Lung (tissue), 11 donors: ENCODE measurements at regions not wholly inside any gene's neighbourhood (a gene's known extent, or its start where the extent isn't known, plus 50 kb on each side); places are given as distances from the start of the nearest gene placed in this dataset.

Experiments used
- ATAC-seq: fragments of 200-7000 bp; cut with Tn5 transposase; one replicate; pipeline ENCODE4 v1.9.1; 2020; ENCODE audit warnings: moderate number of reproducible peaks; ENCODE audit not compliant: insufficient read depth, low FRiP score
- DNase-seq, 3 donors: peaks; one replicate each; pipeline ENCODE4 v3.0.0-alpha.2; 2013 to 2017
- H3K27ac ChIP-seq, 2 donors: one replicate each; pipeline ENCODE4 v1.5.1; 2013; ENCODE audit warnings: mild to moderate bottlenecking in 2 of 2, moderate library complexity in 2 of 2, control low read depth in 1 of 2, inconsistent platforms in 1 of 2, low read depth in 1 of 2, low read length in 1 of 2
- H3K27me3 ChIP-seq, 3 donors: one replicate each; pipeline ENCODE4 v1.5.1; 2013; ENCODE audit warnings: low read length in 2 of 3; ENCODE audit not compliant: control insufficient read depth in 3 of 3, insufficient read depth in 3 of 3
- H3K36me3 ChIP-seq, 4 donors: one replicate each; pipeline ENCODE4 v1.5.1; 2013; ENCODE audit warnings: low read length in 4 of 4, mild to moderate bottlenecking in 1 of 4, moderate library complexity in 1 of 4; ENCODE audit not compliant: control insufficient read depth in 4 of 4, insufficient read depth in 4 of 4
- H3K4me1 ChIP-seq, 5 donors: one replicate each; pipeline ENCODE4 v1.5.1; 2013; ENCODE audit warnings: low read length in 5 of 5, mild to moderate bottlenecking in 2 of 5, moderate library complexity in 1 of 5; ENCODE audit not compliant: control insufficient read depth in 5 of 5, insufficient read depth in 5 of 5
- H3K4me3 ChIP-seq: one replicate; pipeline ENCODE4 v1.5.1; 2013; ENCODE audit warnings: mild to moderate bottlenecking, control low read depth, moderate library complexity
- H3K9ac ChIP-seq, 2 donors: one replicate each; pipeline ENCODE4 v1.5.1; 2013; ENCODE audit warnings: low read length in 2 of 2, control low read depth in 1 of 2; ENCODE audit not compliant: insufficient read depth in 1 of 2
- H3K9me3 ChIP-seq, 4 donors: one replicate each; pipeline ENCODE4 v1.5.1; 2013; ENCODE audit warnings: low read length in 3 of 4, mild to moderate bottlenecking in 1 of 4, moderate library complexity in 1 of 4; ENCODE audit not compliant: control insufficient read depth in 4 of 4, insufficient read depth in 3 of 4
- CTCF ChIP-seq: IDR thresholded peaks from 2 replicates; pipeline ENCODE4 v1.5.1; 2012; ENCODE audit warnings: mild to moderate bottlenecking; ENCODE audit errors: control extremely low read depth, extremely low read depth
- WGBS, 2 donors: extraction: QIAGEN DNeasy Blood & Tissue Kit; methylation state at CpG; one replicate each; pipeline ENCODE4 v1.1.7; 2013; 5-methylcytosine and 5-hydroxymethylcytosine counted together
- donor health status: control.
- donor health status: control.
- donor health status: Bipolar disorder and iron deficiency.
- donor health status: healthy.
- donor health status: DM: yes; HTN: yes; CAD: no.

GRCh38 chr18:40926679-40927078 lies 1028.4 kb upstream of the PIK3C3 start:
- Histone ChIP-seq H3K9me3 (no peaks in the 10 kb centered on the region), H3K9ac (no peak overlapping the region), H3K4me3 (no peak overlapping the region), H3K27me3 (peaks cover 0 to 2% (median 0%) of the 10 kb centered on the region in 3 donors), H3K4me1 (no peaks in the 10 kb centered on the region), H3K36me3 (no peaks in the 10 kb centered on the region), H3K27ac (no peak overlapping the region)
- 87 to 88% methylated on average over 5 of the region's 5 CpGs for WGBS, 2 donors
- TF ChIP-seq CTCF: no peak
- DNase-seq (no peak), ATAC-seq (no peak)

GRCh38 chr18:40925071-40925541 lies 1029.9 kb upstream of the PIK3C3 start:
- DNase-seq (no peak), ATAC-seq (no peak)
- 90 to 93% methylated on average over 1 of the region's 1 CpG for WGBS, 2 donors
- no peak for TF ChIP-seq CTCF
- Histone ChIP-seq H3K4me3 (no peak overlapping the region), H3K27ac (no peak overlapping the region), H3K36me3 (no peaks in the 10 kb centered on the region), H3K27me3 (peaks cover 0 to 2% (median 0%) of the 10 kb centered on the region in 3 donors), H3K4me1 (no peaks in the 10 kb centered on the region), H3K9me3 (no peaks in the 10 kb centered on the region), H3K9ac (no peak overlapping the region)

- TF ChIP-seq CTCF: no peak
- H3K27ac ChIP-seq: no peak overlapping the region
- H3K36me3 ChIP-seq: no peaks in the 10 kb centered on the region
- H3K4me3 ChIP-seq: no peak overlapping the region
- H3K27me3 ChIP-seq: no peaks in the 10 kb centered on the region
- no peaks in the 10 kb centered on the region for H3K9me3 ChIP-seq
- H3K4me1 ChIP-seq: no peaks in the 10 kb centered on the region
- WGBS, 2 donors: 78 to 88% methylated on average over 4 of the region's 4 CpGs
- DNase-seq: no peak
- no peak overlapping the region for H3K9ac ChIP-seq
- ATAC-seq: no peak
Measured at GRCh38 chr18:40921845-40922629, 1033.0 kb upstream of the PIK3C3 start.
